ENCODE measurements at regions not wholly inside any gene's neighbourhood (a gene's known extent, or its start where the extent isn't known, plus 50 kb on each side); places are given as distances from the start of the nearest gene placed in this dataset.
"Not testable (repeated sequence)": the region's sequence is repeated elsewhere in the genome, so short reads cannot be mapped to it uniquely, and the experiment has no call there.

GRCh38 chrX:140092121-140092520, 126.8 kb upstream of the CXorf66 start:
- Histone ChIP-seq H3K4me1 (ENCODE audit: control insufficient read depth in 5 of 5, insufficient read depth in 5 of 5, low read length in 5 of 5) (peaks cover 0 to 10% (median 6%) of the 10 kb centered on the region in 5 donors), H3K4me3 (ENCODE audit: low read depth in 1 of 5, low read length in 5 of 5) (peak overlapping the region in 3 of 5 donors; percentile 48 to 62 (median 50)), H3K27me3 (ENCODE audit: control insufficient read depth in 5 of 5, insufficient read depth in 4 of 5, low read length in 5 of 5) (peaks cover 4 to 28% (median 18%) of the 10 kb centered on the region in 5 donors), H3K27ac (ENCODE audit: low read depth, low read length) (no peak overlapping the region), H3K9ac (ENCODE audit: low read length in 5 of 5) (no peak overlapping the region), H3K36me3 (ENCODE audit: control insufficient read depth in 5 of 5, insufficient read depth in 5 of 5, low read length in 5 of 5) (no peaks in the 10 kb centered on the region), H3K9me3 (ENCODE audit: control insufficient read depth in 5 of 5, low read length in 5 of 5) (no peaks in the 10 kb centered on the region)

GRCh38 chrX:140091125-140091886, 126.0 kb upstream of the CXorf66 start:
- peak overlapping the region; percentile 48 to 66 (median 56) for H3K4me3 ChIP-seq (ENCODE audit: low read depth in 1 of 5, low read length in 5 of 5)

GRCh38 chrX:140090800-140091124, 125.4 kb upstream of the CXorf66 start:
- Histone ChIP-seq H3K36me3 (ENCODE audit: control insufficient read depth in 5 of 5, insufficient read depth in 5 of 5, low read length in 5 of 5) (no peaks in the 10 kb centered on the region), H3K27ac (ENCODE audit: low read depth, low read length) (no peak overlapping the region), H3K9ac (ENCODE audit: low read length in 5 of 5) (no peak overlapping the region), H3K27me3 (ENCODE audit: control insufficient read depth in 5 of 5, insufficient read depth in 4 of 5, low read length in 5 of 5) (peaks cover 2 to 26% (median 18%) of the 10 kb centered on the region in 5 donors), H3K4me1 (ENCODE audit: control insufficient read depth in 5 of 5, insufficient read depth in 5 of 5, low read length in 5 of 5) (peaks cover 0 to 10% (median 6%) of the 10 kb centered on the region in 5 donors), H3K9me3 (ENCODE audit: control insufficient read depth in 5 of 5, low read length in 5 of 5) (no peaks in the 10 kb centered on the region), H3K4me3 (ENCODE audit: low read depth in 1 of 5, low read length in 5 of 5) (peak overlapping the region; percentile 40 to 62 (median 56))

More at GRCh38 chrX:140091125-140091886, 126.0 kb upstream of the CXorf66 start:
- Histone ChIP-seq H3K27me3 (ENCODE audit: control insufficient read depth in 5 of 5, insufficient read depth in 4 of 5, low read length in 5 of 5) (peaks cover 2 to 24% (median 18%) of the 10 kb centered on the region in 5 donors), H3K9ac (ENCODE audit: low read length in 5 of 5) (no peak overlapping the region), H3K36me3 (ENCODE audit: control insufficient read depth in 5 of 5, insufficient read depth in 5 of 5, low read length in 5 of 5) (no peaks in the 10 kb centered on the region), H3K9me3 (ENCODE audit: control insufficient read depth in 5 of 5, low read length in 5 of 5) (no peaks in the 10 kb centered on the region), H3K27ac (ENCODE audit: low read depth, low read length) (no peak overlapping the region), H3K4me1 (ENCODE audit: control insufficient read depth in 5 of 5, insufficient read depth in 5 of 5, low read length in 5 of 5) (peaks cover 0 to 10% (median 6%) of the 10 kb centered on the region in 5 donors)

- Histone ChIP-seq H3K4me1 (ENCODE audit: control insufficient read depth in 5 of 5, insufficient read depth in 5 of 5, low read length in 5 of 5) (peaks cover 0 to 10% (median 6%) of the 10 kb centered on the region in 5 donors), H3K9ac (ENCODE audit: low read length in 5 of 5) (no peak overlapping the region), H3K4me3 (ENCODE audit: low read depth in 1 of 5, low read length in 5 of 5) (no peak overlapping the region), H3K27me3 (ENCODE audit: control insufficient read depth in 5 of 5, insufficient read depth in 4 of 5, low read length in 5 of 5) (peaks cover 2 to 28% (median 16%) of the 10 kb centered on the region in 5 donors), H3K27ac (ENCODE audit: low read depth, low read length) (no peak overlapping the region), H3K9me3 (ENCODE audit: control insufficient read depth in 5 of 5, low read length in 5 of 5) (no peaks in the 10 kb centered on the region), H3K36me3 (ENCODE audit: control insufficient read depth in 5 of 5, insufficient read depth in 5 of 5, low read length in 5 of 5) (no peaks in the 10 kb centered on the region)
Measured at GRCh38 chrX:140088438-140088837, 123.1 kb upstream of the CXorf66 start.

GRCh38 chrX:140087875-140088274, 122.6 kb upstream of the CXorf66 start:
- peaks cover 0 to 10% (median 6%) of the 10 kb centered on the region in 5 donors for H3K4me1 ChIP-seq (ENCODE audit: control insufficient read depth in 5 of 5, insufficient read depth in 5 of 5, low read length in 5 of 5)
- peaks cover 2 to 28% (median 16%) of the 10 kb centered on the region in 5 donors for H3K27me3 ChIP-seq (ENCODE audit: control insufficient read depth in 5 of 5, insufficient read depth in 4 of 5, low read length in 5 of 5)

GRCh38 chrX:140086691-140087090, 121.4 kb upstream of the CXorf66 start:
- no peak overlapping the region for H3K4me3 ChIP-seq (ENCODE audit: low read depth in 1 of 5, low read length in 5 of 5)
- peaks cover 2 to 22% (median 7%) of the 10 kb centered on the region in 5 donors for H3K27me3 ChIP-seq (ENCODE audit: control insufficient read depth in 5 of 5, insufficient read depth in 4 of 5, low read length in 5 of 5)
- H3K27ac ChIP-seq (ENCODE audit: low read depth, low read length) = no peak overlapping the region
- H3K36me3 ChIP-seq (ENCODE audit: control insufficient read depth in 5 of 5, insufficient read depth in 5 of 5, low read length in 5 of 5) = no peaks in the 10 kb centered on the region
- H3K9me3 ChIP-seq (ENCODE audit: control insufficient read depth in 5 of 5, low read length in 5 of 5) = no peaks in the 10 kb centered on the region
- no peak overlapping the region for H3K9ac ChIP-seq (ENCODE audit: low read length in 5 of 5)
- peaks cover 0 to 7% (median 2%) of the 10 kb centered on the region in 5 donors for H3K4me1 ChIP-seq (ENCODE audit: control insufficient read depth in 5 of 5, insufficient read depth in 5 of 5, low read length in 5 of 5)

More at GRCh38 chrX:140087875-140088274, 122.6 kb upstream of the CXorf66 start:
- Histone ChIP-seq H3K27ac (ENCODE audit: low read depth, low read length) (no peak overlapping the region), H3K36me3 (ENCODE audit: control insufficient read depth in 5 of 5, insufficient read depth in 5 of 5, low read length in 5 of 5) (no peaks in the 10 kb centered on the region), H3K9me3 (ENCODE audit: control insufficient read depth in 5 of 5, low read length in 5 of 5) (no peaks in the 10 kb centered on the region), H3K9ac (ENCODE audit: low read length in 5 of 5) (no peak overlapping the region), H3K4me3 (ENCODE audit: low read depth in 1 of 5, low read length in 5 of 5) (no peak overlapping the region)

- H3K36me3 ChIP-seq (ENCODE audit: control insufficient read depth in 5 of 5, insufficient read depth in 5 of 5, low read length in 5 of 5); H3K4me3 ChIP-seq (ENCODE audit: low read depth in 1 of 5, low read length in 5 of 5); H3K9ac ChIP-seq (ENCODE audit: low read length in 5 of 5); H3K4me1 ChIP-seq (ENCODE audit: control insufficient read depth in 5 of 5, insufficient read depth in 5 of 5, low read length in 5 of 5); H3K27ac ChIP-seq (ENCODE audit: low read depth, low read length); H3K27me3 ChIP-seq (ENCODE audit: control insufficient read depth in 5 of 5, insufficient read depth in 4 of 5, low read length in 5 of 5); H3K9me3 ChIP-seq (ENCODE audit: control insufficient read depth in 5 of 5, low read length in 5 of 5): not testable (repeated sequence)
Measured at GRCh38 chrX:140074851-140075250, 109.5 kb upstream of the CXorf66 start.

GRCh38 chrX:140071037-140071436, 105.7 kb upstream of the CXorf66 start:
- Histone ChIP-seq H3K9ac (ENCODE audit: low read length in 5 of 5) (no peak overlapping the region), H3K27me3 (ENCODE audit: control insufficient read depth in 5 of 5, insufficient read depth in 4 of 5, low read length in 5 of 5) (peaks cover 0 to 9% (median 0%) of the 10 kb centered on the region in 5 donors), H3K36me3 (ENCODE audit: control insufficient read depth in 5 of 5, insufficient read depth in 5 of 5, low read length in 5 of 5) (no peaks in the 10 kb centered on the region), H3K9me3 (ENCODE audit: control insufficient read depth in 5 of 5, low read length in 5 of 5) (no peaks in the 10 kb centered on the region), H3K27ac (ENCODE audit: low read depth, low read length) (no peak overlapping the region), H3K4me3 (ENCODE audit: low read depth in 1 of 5, low read length in 5 of 5) (no peak overlapping the region), H3K4me1 (ENCODE audit: control insufficient read depth in 5 of 5, insufficient read depth in 5 of 5, low read length in 5 of 5) (no peaks in the 10 kb centered on the region)

- Histone ChIP-seq H3K4me3 (ENCODE audit: low read depth in 1 of 5, low read length in 5 of 5) (no peak overlapping the region), H3K36me3 (ENCODE audit: control insufficient read depth in 5 of 5, insufficient read depth in 5 of 5, low read length in 5 of 5) (no peaks in the 10 kb centered on the region), H3K9me3 (ENCODE audit: control insufficient read depth in 5 of 5, low read length in 5 of 5) (no peaks in the 10 kb centered on the region), H3K9ac (ENCODE audit: low read length in 5 of 5) (no peak overlapping the region), H3K27me3 (ENCODE audit: control insufficient read depth in 5 of 5, insufficient read depth in 4 of 5, low read length in 5 of 5) (peaks cover 0 to 9% (median 4%) of the 10 kb centered on the region in 5 donors), H3K27ac (ENCODE audit: low read depth, low read length) (no peak overlapping the region), H3K4me1 (ENCODE audit: control insufficient read depth in 5 of 5, insufficient read depth in 5 of 5, low read length in 5 of 5) (no peaks in the 10 kb centered on the region)
Measured at GRCh38 chrX:140065961-140066662, 100.8 kb upstream of the CXorf66 start.

- Histone ChIP-seq H3K4me1 (ENCODE audit: control insufficient read depth in 5 of 5, insufficient read depth in 5 of 5, low read length in 5 of 5) (no peaks in the 10 kb centered on the region), H3K36me3 (ENCODE audit: control insufficient read depth in 5 of 5, insufficient read depth in 5 of 5, low read length in 5 of 5) (no peaks in the 10 kb centered on the region), H3K27me3 (ENCODE audit: control insufficient read depth in 5 of 5, insufficient read depth in 4 of 5, low read length in 5 of 5) (peaks cover 0 to 9% (median 3%) of the 10 kb centered on the region in 5 donors)
Measured at GRCh38 chrX:140064993-140065392, 99.7 kb upstream of the CXorf66 start.

More at GRCh38 chrX:140064993-140065392, 99.7 kb upstream of the CXorf66 start:
- no peak overlapping the region for H3K9ac ChIP-seq (ENCODE audit: low read length in 5 of 5)
- H3K9me3 ChIP-seq (ENCODE audit: control insufficient read depth in 5 of 5, low read length in 5 of 5) = no peaks in the 10 kb centered on the region
- H3K4me3 ChIP-seq (ENCODE audit: low read depth in 1 of 5, low read length in 5 of 5) = no peak overlapping the region
- H3K27ac ChIP-seq (ENCODE audit: low read depth, low read length) = no peak overlapping the region

All from subcutaneous abdominal adipose tissue (tissue), 5 donors.